ENCODE measurements at regions not wholly inside any gene's neighbourhood (a gene's known extent, or its start where the extent isn't known, plus 50 kb on each side); places are given as distances from the start of the nearest gene placed in this dataset.

DNA sequence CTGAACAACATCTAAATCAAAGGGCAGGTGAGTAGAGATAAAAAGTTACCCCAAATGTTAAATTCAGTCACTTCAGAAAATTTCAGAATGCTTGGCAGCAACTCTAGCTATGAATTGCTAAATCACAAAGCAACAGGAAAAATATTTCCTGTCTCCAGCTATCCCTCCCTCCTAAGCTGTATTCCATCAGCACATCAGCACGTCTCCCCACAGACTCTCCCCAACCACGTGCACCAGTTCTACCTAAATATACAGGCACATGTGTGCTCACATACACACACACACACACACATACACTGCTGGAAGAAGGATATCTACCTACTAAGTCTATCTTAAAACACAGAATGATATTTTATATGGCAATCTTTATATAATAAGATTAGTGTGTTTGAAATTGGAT lies 177.1 kb upstream of the ARHGEF26 start:
- no peaks in the 10 kb centered on the region for H3K27me3 ChIP-seq (replicated peaks in 1 of 7)
- intact Hi-C loops (cut with DNase I; ENCODE audit: low total_unique reads) = no loop called here
- WGBS, 5 donors = 55 to 83% (median 67%) methylated on average over 2 of the region's 2 CpGs
- H3K4me1 ChIP-seq = no peaks in the 10 kb centered on the region
- H3K36me3 ChIP-seq = no peaks in the 10 kb centered on the region
- no peak overlapping the region for H3K27ac ChIP-seq
- DNase-seq = no peak
- no peak overlapping the region for H3K4me3 ChIP-seq
- TF ChIP-seq POLR2AphosphoS5 (IDR thresholded peaks at IDR 0.05) (no peak), CTCF (IDR thresholded peaks at IDR 0.05 in 8 of 11, conservative IDR thresholded peaks at IDR 0.05 in 3 of 11) (no peak), POLR2A (IDR thresholded peaks at IDR 0.05) (no peak)
- peaks cover 0 to 5% (median 0%) of the 10 kb centered on the region in 8 donors for H3K9me3 ChIP-seq

- no peak for DNase-seq
- intact Hi-C loops (cut with DNase I; ENCODE audit: low total_unique reads) = no loop called here
- Histone ChIP-seq H3K27me3 (replicated peaks in 1 of 7) (no peaks in the 10 kb centered on the region), H3K9me3 (no peaks in the 10 kb centered on the region), H3K4me3 (no peak overlapping the region), H3K4me1 (no peaks in the 10 kb centered on the region), H3K27ac (no peak overlapping the region), H3K36me3 (no peaks in the 10 kb centered on the region)
- WGBS, 5 donors = 63 to 73% (median 69%) methylated on average over 2 of the region's 2 CpGs
- TF ChIP-seq CTCF (IDR thresholded peaks at IDR 0.05 in 8 of 11, conservative IDR thresholded peaks at IDR 0.05 in 3 of 11) = no peak
- no peak for TF ChIP-seq POLR2AphosphoS5 (IDR thresholded peaks at IDR 0.05)
- TF ChIP-seq POLR2A (IDR thresholded peaks at IDR 0.05) = no peak
These were observed 169.9 kb upstream of the ARHGEF26 start for GRCh38 chr3:153951276-153951675.

- intact Hi-C loops (cut with DNase I; ENCODE audit: low total_unique reads) = no loop called here
- no peaks in the 10 kb centered on the region for H3K9me3 ChIP-seq
- DNase-seq = no peak
- H3K27ac ChIP-seq = no peak overlapping the region
- no peaks in the 10 kb centered on the region for H3K27me3 ChIP-seq (replicated peaks in 1 of 7)
- no peaks in the 10 kb centered on the region for H3K4me1 ChIP-seq
- WGBS, 5 donors = 83 to 91% (median 87%) methylated on average over 7 of the region's 7 CpGs
- H3K36me3 ChIP-seq = no peaks in the 10 kb centered on the region
- no peak overlapping the region for H3K4me3 ChIP-seq
- TF ChIP-seq POLR2A (IDR thresholded peaks at IDR 0.05) (no peak), POLR2AphosphoS5 (IDR thresholded peaks at IDR 0.05) (no peak), CTCF (IDR thresholded peaks at IDR 0.05 in 8 of 11, conservative IDR thresholded peaks at IDR 0.05 in 3 of 11) (no peak)
These were observed 169.1 kb upstream of the ARHGEF26 start for GRCh38 chr3:153952091-153952490.

DNA sequence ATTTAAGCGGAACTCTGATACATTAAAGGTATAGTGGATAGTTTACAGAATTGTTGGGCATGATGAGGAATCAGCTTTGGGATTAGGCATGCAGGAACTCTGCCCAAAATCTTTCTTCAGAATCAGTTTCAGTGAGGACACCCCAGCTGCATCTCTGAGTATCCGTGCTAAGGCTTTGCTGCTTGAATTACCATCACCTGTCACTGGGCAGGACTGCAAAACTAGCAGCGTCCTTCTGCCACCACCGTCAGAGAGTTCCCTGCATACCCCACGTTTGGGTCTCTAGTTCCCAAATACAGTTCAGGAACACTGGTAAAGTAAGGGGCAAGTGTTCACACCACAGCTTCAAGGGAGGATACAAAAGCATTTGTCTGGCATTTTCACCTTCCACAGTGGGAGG lies 164.6 kb upstream of the ARHGEF26 start:
- TF ChIP-seq POLR2AphosphoS5 (IDR thresholded peaks at IDR 0.05) (no peak), CTCF (IDR thresholded peaks at IDR 0.05 in 8 of 11, conservative IDR thresholded peaks at IDR 0.05 in 3 of 11) (no peak), POLR2A (IDR thresholded peaks at IDR 0.05) (no peak)
- Histone ChIP-seq H3K4me1 (no peaks in the 10 kb centered on the region), H3K27ac (no peak overlapping the region), H3K9me3 (no peaks in the 10 kb centered on the region), H3K4me3 (no peak overlapping the region), H3K27me3 (replicated peaks in 1 of 7) (no peaks in the 10 kb centered on the region), H3K36me3 (no peaks in the 10 kb centered on the region)
- intact Hi-C loops (cut with DNase I; ENCODE audit: low total_unique reads) = no loop called here
- 70 to 72% (median 70%) methylated on average over 5 of the region's 5 CpGs for WGBS, 5 donors
- no peak for DNase-seq

Measured in spleen (tissue), 11 donors.